RWPE2 (cell line): ENCODE measurements at regions not wholly inside any gene's neighbourhood (a gene's known extent, or its start where the extent isn't known, plus 50 kb on each side); places are given as distances from the start of the nearest gene placed in this dataset.

Source experiments
- ATAC-seq: fragments of 200-7000 bp; cut with Tn5 transposase; 3 replicates; pipeline ENCODE4 v1.9.1; 2021; ENCODE audit warnings: low read depth
- DNase-seq: peaks from one replicate; pipeline ENCODE4 v3.0.0-alpha.2; 2020; ENCODE audit warnings: low spot score
- H3K27ac ChIP-seq: fragments of 450-650 bp; 2 replicates; pipeline ENCODE4 v1.5.1; 2017; ENCODE audit warnings: mild to moderate bottlenecking; ENCODE audit not compliant: poor library complexity, severe bottlenecking
- H3K27me3 ChIP-seq: fragments of 250-450 bp; sonication (Bioruptor Pico); 2 replicates; pipeline ENCODE4 v1.5.1; 2021; ENCODE audit warnings: mild to moderate bottlenecking, moderate library complexity; ENCODE audit not compliant: insufficient read depth, poor library complexity, severe bottlenecking
- H3K36me3 ChIP-seq: fragments of 250-450 bp; sonication (Bioruptor Pico); 2 replicates; pipeline ENCODE4 v1.5.1; 2020; ENCODE audit warnings: low read depth, mild to moderate bottlenecking, moderate library complexity
- H3K4me1 ChIP-seq: fragments of 250-450 bp; sonication (Bioruptor Pico); 2 replicates; pipeline ENCODE4 v1.5.1; 2021; ENCODE audit warnings: mild to moderate bottlenecking, moderate library complexity; ENCODE audit not compliant: insufficient read depth, poor library complexity, severe bottlenecking
- H3K4me3 ChIP-seq: fragments of 250-450 bp; sonication (Bioruptor Pico); 2 replicates; pipeline ENCODE4 v1.5.1; 2021; ENCODE audit warnings: mild to moderate bottlenecking, moderate library complexity; ENCODE audit not compliant: severe bottlenecking
- H3K9me3 ChIP-seq: fragments of 250-450 bp; sonication (Bioruptor Pico); 2 replicates; pipeline ENCODE4 v1.5.1; 2021; ENCODE audit warnings: mild to moderate bottlenecking, moderate library complexity; ENCODE audit not compliant: severe bottlenecking
- CTCF ChIP-seq: fragments of 450-650 bp; IDR thresholded peaks from one replicate; pipeline ENCODE4 v1.5.1; 2017; ENCODE audit warnings: mild to moderate bottlenecking, moderate library complexity; ENCODE audit not compliant: poor library complexity, severe bottlenecking

DNA sequence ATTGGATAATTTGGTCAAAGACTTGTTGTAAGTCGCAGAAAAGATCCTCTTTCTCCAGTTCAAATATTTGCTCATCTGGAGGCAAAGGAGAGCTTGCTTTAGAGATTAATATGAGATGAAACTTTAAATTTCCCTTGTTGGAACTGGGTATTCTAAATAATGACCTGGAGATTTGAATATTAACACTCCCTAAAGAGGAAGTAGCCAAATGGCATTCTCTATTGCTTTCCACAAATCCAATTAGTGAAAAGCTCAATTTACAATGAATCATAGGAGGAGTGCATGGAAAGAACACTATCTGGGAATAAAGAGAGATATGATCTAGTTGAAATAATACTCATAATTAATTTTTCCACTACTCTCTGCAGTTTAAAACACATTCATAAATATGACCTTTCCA lies 641.6 kb upstream of the TENM4 start:
- Histone ChIP-seq H3K4me3 (no peak overlapping the region), H3K4me1 (peaks cover 27% of the 10 kb centered on the region), H3K9me3 (no peaks in the 10 kb centered on the region), H3K27me3 (no peaks in the 10 kb centered on the region), H3K27ac (peak overlapping the region; percentile 84), H3K36me3 (no peaks in the 10 kb centered on the region)
- DNase-seq (no peak), ATAC-seq (no peak)
- no peak for TF ChIP-seq CTCF

DNA sequence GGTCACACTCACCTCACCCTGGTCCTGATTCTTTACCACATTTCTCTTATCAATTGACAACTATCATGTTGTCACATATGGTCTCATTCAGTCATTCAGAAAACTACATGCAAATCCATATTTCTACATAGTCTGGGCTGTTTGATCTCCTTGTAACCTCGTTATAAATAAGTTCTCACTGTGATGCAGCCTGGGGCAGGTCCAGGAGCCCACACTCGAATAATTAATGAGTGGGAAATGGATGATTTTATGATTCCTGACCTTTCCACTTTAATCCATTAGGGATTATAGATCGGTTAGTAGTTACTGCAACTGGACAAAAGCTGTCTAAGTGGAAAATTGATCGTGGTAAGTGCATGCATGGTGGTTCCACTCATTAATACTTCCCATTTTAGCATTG lies 636.3 kb upstream of the TENM4 start:
- TF ChIP-seq CTCF, result no peak

DNA sequence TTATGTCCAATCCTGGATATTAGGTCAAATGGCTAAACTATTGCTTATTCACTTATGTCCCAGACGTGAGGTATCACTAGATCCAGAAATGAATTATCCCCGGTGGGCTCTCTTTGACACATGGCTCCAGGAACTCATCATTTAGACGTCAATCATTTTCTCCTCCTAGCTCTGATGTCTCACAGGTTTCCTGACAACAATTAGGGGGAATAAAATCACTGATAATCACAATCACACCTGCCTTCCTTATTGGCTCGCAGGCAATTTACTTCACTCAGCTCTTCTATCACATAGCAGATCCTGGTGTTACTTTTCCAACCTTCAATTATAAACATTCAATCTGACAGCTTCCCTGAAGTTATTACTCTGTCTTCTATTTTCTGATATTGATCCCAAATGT lies 634.0 kb upstream of the TENM4 start:
- Histone ChIP-seq H3K4me1 (no peaks in the 10 kb centered on the region), H3K9me3 (no peaks in the 10 kb centered on the region), H3K36me3 (no peaks in the 10 kb centered on the region), H3K27me3 (no peaks in the 10 kb centered on the region), H3K4me3 (no peak overlapping the region), H3K27ac (no peak overlapping the region)
- no peak for ATAC-seq
- DNase-seq, result no peak
- TF ChIP-seq CTCF, result no peak

More for the DNA sequence above, 636.3 kb upstream of the TENM4 start:
- Histone ChIP-seq H3K9me3 (no peaks in the 10 kb centered on the region), H3K4me3 (no peak overlapping the region), H3K27ac (no peak overlapping the region), H3K4me1 (peaks cover 3% of the 10 kb centered on the region), H3K36me3 (no peaks in the 10 kb centered on the region), H3K27me3 (no peaks in the 10 kb centered on the region)
- ATAC-seq (no peak), DNase-seq (no peak)

GRCh38 chr11:80066291-80066690 lies 625.5 kb upstream of the TENM4 start:
- H3K27ac ChIP-seq, result no peak overlapping the region
- H3K36me3 ChIP-seq, result no peaks in the 10 kb centered on the region
- no peak for DNase-seq
- no peaks in the 10 kb centered on the region for H3K9me3 ChIP-seq
- ATAC-seq, result no peak
- no peak for TF ChIP-seq CTCF
- no peak overlapping the region for H3K4me3 ChIP-seq
- no peaks in the 10 kb centered on the region for H3K4me1 ChIP-seq
- H3K27me3 ChIP-seq, result no peaks in the 10 kb centered on the region

DNA sequence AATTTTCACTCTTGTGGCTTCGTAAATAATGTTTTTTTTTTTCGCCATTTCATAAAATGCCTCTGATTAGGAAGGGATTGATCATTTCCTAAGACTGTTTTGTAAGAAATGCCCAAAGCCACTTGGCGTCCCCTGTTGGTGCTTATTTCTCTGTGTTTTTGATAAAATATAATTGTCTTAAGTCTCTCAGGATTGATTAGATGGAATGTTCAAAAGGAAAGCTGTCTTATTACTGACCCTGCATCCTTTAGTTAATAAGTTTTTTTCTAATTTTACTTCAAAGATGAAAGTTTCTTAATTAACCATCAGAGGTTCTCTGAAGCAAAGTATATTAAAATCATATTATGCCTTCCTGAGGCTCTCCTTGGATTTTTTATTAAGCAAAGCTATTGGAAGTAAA lies 624.3 kb upstream of the TENM4 start:
- DNase-seq (no peak), ATAC-seq (no peak)
- H3K4me3 ChIP-seq, result no peak overlapping the region
- H3K27ac ChIP-seq, result no peak overlapping the region
- no peaks in the 10 kb centered on the region for H3K9me3 ChIP-seq
- no peaks in the 10 kb centered on the region for H3K4me1 ChIP-seq
- no peak for TF ChIP-seq CTCF
- H3K36me3 ChIP-seq, result no peaks in the 10 kb centered on the region
- H3K27me3 ChIP-seq, result no peaks in the 10 kb centered on the region
